ENCODE measurements at regions not wholly inside any gene's neighbourhood (a gene's known extent, or its start where the extent isn't known, plus 50 kb on each side); places are given as distances from the start of the nearest gene placed in this dataset.
"Not testable (repeated sequence)": the region's sequence is repeated elsewhere in the genome, so short reads cannot be mapped to it uniquely, and the experiment has no call there.

GRCh38 chr11:34809191-34810106 is 106.7 kb downstream of the APIP start:
- Histone ChIP-seq H3K27ac (no peak overlapping the region), H3K36me3 (ENCODE audit: insufficient read depth in 1 of 2, low read depth in 1 of 2) (no peaks in the 10 kb centered on the region), H3K4me1 (no peaks in the 10 kb centered on the region), H3K9me3 (peaks cover 11% of the 10 kb centered on the region), H3K4me3 (no peak overlapping the region), H3K27me3 (ENCODE audit: insufficient read depth in 3 of 3, low read length in 2 of 3) (no peaks in the 10 kb centered on the region)
- ATAC-seq = no peak
- DNase-seq = no peak
- intact Hi-C loops (cut with DNase I) = no loop called here
- no peak for TF ChIP-seq CTCF (IDR thresholded peaks at IDR 0.05)
- 78 to 82% (median 80%) methylated on average over 2 of the region's 2 CpGs for WGBS, 3 donors

GRCh38 chr11:34806875-34807274 is 109.3 kb downstream of the APIP start:
- ATAC-seq = no peak
- Histone ChIP-seq H3K27me3 (ENCODE audit: insufficient read depth in 3 of 3, low read length in 2 of 3) (no peaks in the 10 kb centered on the region), H3K4me3 (no peak overlapping the region), H3K36me3 (ENCODE audit: insufficient read depth in 1 of 2, low read depth in 1 of 2) (no peaks in the 10 kb centered on the region), H3K4me1 (no peaks in the 10 kb centered on the region), H3K27ac (no peak overlapping the region), H3K9me3 (no peaks in the 10 kb centered on the region)
- intact Hi-C loops (cut with DNase I) = no loop called here
- WGBS, 3 donors = 69 to 75% (median 70%) methylated on average over 5 of the region's 5 CpGs
- TF ChIP-seq CTCF (IDR thresholded peaks at IDR 0.05) = no peak
- DNase-seq = no peak

GRCh38 chr11:34805937-34806336 is 110.2 kb downstream of the APIP start:
- intact Hi-C loops (cut with DNase I) = no loop called here
- Histone ChIP-seq H3K4me3 (no peak overlapping the region), H3K9me3 (no peaks in the 10 kb centered on the region), H3K27me3 (ENCODE audit: insufficient read depth in 3 of 3, low read length in 2 of 3) (no peaks in the 10 kb centered on the region), H3K36me3 (ENCODE audit: insufficient read depth in 1 of 2, low read depth in 1 of 2) (no peaks in the 10 kb centered on the region), H3K27ac (no peak overlapping the region), H3K4me1 (no peaks in the 10 kb centered on the region)
- DNase-seq (no peak), ATAC-seq (no peak)
- 66 to 75% (median 68%) methylated on average over 4 of the region's 4 CpGs for WGBS, 3 donors
- no peak for TF ChIP-seq CTCF (IDR thresholded peaks at IDR 0.05)

GRCh38 chr11:34799848-34800247 is 116.3 kb downstream of the APIP start:
- DNase-seq (no peak), ATAC-seq (no peak)
- H3K27me3 ChIP-seq (ENCODE audit: insufficient read depth in 3 of 3, low read length in 2 of 3) = no peaks in the 10 kb centered on the region
- H3K4me3 ChIP-seq = no peak overlapping the region
- H3K4me1 ChIP-seq = no peaks in the 10 kb centered on the region
- 77 to 90% (median 85%) methylated on average over 1 of the region's 1 CpG for WGBS, 3 donors
- intact Hi-C loops (cut with DNase I) = no loop called here
- H3K27ac ChIP-seq = no peak overlapping the region
- no peak for TF ChIP-seq CTCF (IDR thresholded peaks at IDR 0.05)
- no peaks in the 10 kb centered on the region for H3K36me3 ChIP-seq (ENCODE audit: insufficient read depth in 1 of 2, low read depth in 1 of 2)
- no peaks in the 10 kb centered on the region for H3K9me3 ChIP-seq

- TF ChIP-seq CTCF (IDR thresholded peaks at IDR 0.05) = no peak
- Histone ChIP-seq H3K9me3 (no peaks in the 10 kb centered on the region), H3K27me3 (ENCODE audit: insufficient read depth in 3 of 3, low read length in 2 of 3) (no peaks in the 10 kb centered on the region), H3K4me1 (no peaks in the 10 kb centered on the region), H3K4me3 (no peak overlapping the region), H3K27ac (no peak overlapping the region), H3K36me3 (ENCODE audit: insufficient read depth in 1 of 2, low read depth in 1 of 2) (no peaks in the 10 kb centered on the region)
- ATAC-seq (no peak), DNase-seq (no peak)
- intact Hi-C loops (cut with DNase I) = no loop called here
Observed at GRCh38 chr11:34798985-34799384, 117.2 kb downstream of the APIP start.

GRCh38 chr11:34797497-34797896 is 118.7 kb downstream of the APIP start:
- intact Hi-C loops (cut with DNase I) = not testable (repeated sequence)

More at GRCh38 chr11:34797497-34797896, 118.7 kb downstream of the APIP start:
- not testable (repeated sequence) for H3K4me3 ChIP-seq; H3K27me3 ChIP-seq (ENCODE audit: insufficient read depth in 3 of 3, low read length in 2 of 3); H3K27ac ChIP-seq; DNase-seq; H3K9me3 ChIP-seq; ATAC-seq; H3K4me1 ChIP-seq; H3K36me3 ChIP-seq (ENCODE audit: insufficient read depth in 1 of 2, low read depth in 1 of 2)

All from psoas muscle (tissue), 7 donors.